ENCODE measurements at regions not wholly inside any gene's neighbourhood (a gene's known extent, or its start where the extent isn't known, plus 50 kb on each side); places are given as distances from the start of the nearest gene placed in this dataset.

- no peak for TF ChIP-seq CTCF (IDR thresholded peaks at IDR 0.05; ENCODE audit: insufficient read depth, low read length, poor library complexity, severe bottlenecking)
- no peak for TF ChIP-seq EZH2phosphoT487 (conservative IDR thresholded peaks at IDR 0.05; ENCODE audit: low read length)
Measured at GRCh38 chr9:86766511-86766910, 180.8 kb downstream of the GAS1 start.
